Left lung (tissue), 4 donors: ENCODE measurements at regions not wholly inside any gene's neighbourhood (a gene's known extent, or its start where the extent isn't known, plus 50 kb on each side); places are given as distances from the start of the nearest gene placed in this dataset.

Source experiments
- ATAC-seq: fragments of 200-7000 bp; cut with Tn5 transposase; one replicate; pipeline ENCODE4 v1.9.1; 2020; ENCODE audit warnings: moderate library complexity
- DNase-seq, 4 donors: peaks; one replicate each; pipeline ENCODE4 v3.0.0-alpha.2; 2013 to 2020
- H3K27ac ChIP-seq, 2 donors: fragments of 200-600 bp; sonication (generic) in 1 of 2; one replicate each; pipeline versions ENCODE4 v1.5.0 to v1.8.0; 2020 to 2021
- H3K27me3 ChIP-seq, 2 donors: fragments of 200-600 bp; sonication (generic) in 1 of 2; one replicate each; pipeline versions ENCODE4 v1.5.0 to v1.8.0; 2020 to 2021
- H3K36me3 ChIP-seq, 2 donors: fragments of 200-600 bp; sonication (generic) in 1 of 2; one replicate each; pipeline versions ENCODE4 v1.5.0 to v1.8.0; 2020 to 2021
- H3K4me1 ChIP-seq, 2 donors: fragments of 200-600 bp; one replicate each; pipeline ENCODE4 v1.8.0; 2021
- H3K4me3 ChIP-seq, 2 donors: fragments of 200-600 bp; sonication (generic) in 1 of 2; one replicate each; pipeline versions ENCODE4 v1.5.0 to v1.8.0; 2020 to 2021; ENCODE audit warnings: mild to moderate bottlenecking in 1 of 2
- H3K9me3 ChIP-seq, 2 donors: fragments of 200-600 bp; sonication (generic) in 1 of 2; one replicate each; pipeline versions ENCODE4 v1.5.0 to v1.8.0; 2020 to 2021
- CTCF ChIP-seq, 2 donors: fragments of 200-600 bp; sonication (generic) in 1 of 2; IDR thresholded peaks; one replicate each; pipeline versions ENCODE4 v1.5.0 to v1.8.0; 2021; ENCODE audit warnings: antibody characterized with exemption in 2 of 2
- intact Hi-C, 2 donors: fragments of 100-400 bp; cut with DNase I; formaldehyde crosslinking; loops; one replicate each; pipeline versions ENCODE4 v1.11.2 to v1.14.2; 2022
- donor health status: DM: no; HTN: yes; CAD: no.
- donor health status: DM: no; HTN: no; CAD: no.

GRCh38 chr7:130988443-130988842 lies 254.4 kb upstream of the KLF14 start:
- no peak for DNase-seq
- no peak for ATAC-seq
- Histone ChIP-seq H3K36me3 (peaks cover 0 to 4% of the 10 kb centered on the region in 2 donors), H3K4me3 (no peak overlapping the region), H3K27ac (peak overlapping the region; percentile 26 to 69), H3K27me3 (no peaks in the 10 kb centered on the region), H3K9me3 (no peaks in the 10 kb centered on the region), H3K4me1 (peaks cover 25 to 74% of the 10 kb centered on the region in 2 donors)
- intact Hi-C loops: no loop called here
- no peak for TF ChIP-seq CTCF (IDR thresholded peaks at IDR 0.05)

- ATAC-seq (no peak), DNase-seq (no peak)
- H3K36me3 ChIP-seq: no peaks in the 10 kb centered on the region
- H3K4me1 ChIP-seq: peaks cover 23 to 76% of the 10 kb centered on the region in 2 donors
- H3K27me3 ChIP-seq: no peaks in the 10 kb centered on the region
- TF ChIP-seq CTCF (IDR thresholded peaks at IDR 0.05): no peak
- H3K4me3 ChIP-seq: no peak overlapping the region
- peak overlapping the region; percentile 26 to 69 for H3K27ac ChIP-seq
- no peaks in the 10 kb centered on the region for H3K9me3 ChIP-seq
- intact Hi-C loops: no loop called here
Observed at GRCh38 chr7:130989101-130989795, 255.2 kb upstream of the KLF14 start.

DNA sequence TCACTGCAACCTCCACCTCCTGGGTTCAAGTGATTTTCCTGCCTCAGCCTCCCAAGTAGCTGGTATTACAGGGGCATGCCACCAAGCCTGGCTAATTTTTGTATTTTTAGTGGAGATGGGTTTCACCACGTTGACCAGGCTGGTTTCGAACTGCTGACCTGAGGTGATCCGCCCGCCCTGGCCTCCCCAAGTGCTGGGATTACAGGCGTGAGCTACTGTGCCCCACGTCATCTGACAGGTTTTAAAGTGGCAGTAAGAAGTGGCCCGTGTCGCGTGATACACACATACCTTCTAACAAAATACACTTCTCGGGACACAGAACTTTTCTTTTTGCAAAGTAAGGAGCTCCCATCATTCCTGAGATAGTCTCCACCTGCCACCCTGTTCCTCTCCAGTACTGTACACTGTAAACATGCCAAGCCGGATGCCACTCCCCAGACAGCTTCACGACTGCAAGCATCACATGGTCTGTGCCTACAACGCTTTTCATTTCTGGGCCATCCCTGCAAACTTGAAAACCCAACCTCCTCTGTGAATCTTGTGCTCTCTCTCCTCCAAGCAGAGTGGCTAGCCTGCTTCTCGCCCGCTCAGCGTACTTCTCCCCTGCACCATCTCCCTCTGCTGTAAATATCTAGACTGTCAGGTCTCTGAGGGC lies 256.3 kb upstream of the KLF14 start:
- intact Hi-C loops: no loop called here
- no peak overlapping the region for H3K4me3 ChIP-seq
- H3K9me3 ChIP-seq: no peaks in the 10 kb centered on the region
- DNase-seq (peak in 2 of 4 donors; percentile 67 to 73), ATAC-seq (peak; percentile 60)
- H3K27me3 ChIP-seq: no peaks in the 10 kb centered on the region
- H3K27ac ChIP-seq: peak overlapping the region; percentile 20 to 60
- no peaks in the 10 kb centered on the region for H3K36me3 ChIP-seq
- H3K4me1 ChIP-seq: peaks cover 33 to 85% of the 10 kb centered on the region in 2 donors
- TF ChIP-seq CTCF (IDR thresholded peaks at IDR 0.05): no peak

GRCh38 chr7:130993671-130994365 lies 259.8 kb upstream of the KLF14 start:
- peaks cover 38 to 84% of the 10 kb centered on the region in 2 donors for H3K4me1 ChIP-seq
- ATAC-seq: no peak
- H3K9me3 ChIP-seq: no peaks in the 10 kb centered on the region
- DNase-seq: no peak
- no peak overlapping the region for H3K4me3 ChIP-seq
- intact Hi-C loops: no loop called here
- peak overlapping the region; percentile 74 to 80 for H3K27ac ChIP-seq
- no peaks in the 10 kb centered on the region for H3K36me3 ChIP-seq
- TF ChIP-seq CTCF (IDR thresholded peaks at IDR 0.05): no peak
- no peaks in the 10 kb centered on the region for H3K27me3 ChIP-seq
